Fibroblast of lung (primary cell): ENCODE measurements at regions not wholly inside any gene's neighbourhood (a gene's known extent, or its start where the extent isn't known, plus 50 kb on each side); places are given as distances from the start of the nearest gene placed in this dataset.

Experiments
- DNase-seq, 2 donors: peaks; one replicate each; pipeline versions ENCODE4 v3.0.0 to v3.0.0-alpha.2; 2010; ENCODE audit warnings: low read depth in 2 of 2
- H2AFZ ChIP-seq: 2 replicates; pipeline ENCODE4 v1.5.1; 2012; ENCODE audit warnings: low read length, control low read depth, inconsistent platforms
- H3K27ac ChIP-seq: 2 replicates; pipeline ENCODE4 v1.5.1; 2011; ENCODE audit warnings: low read length, control low read depth; ENCODE audit not compliant: insufficient read depth
- H3K27me3 ChIP-seq: 2 replicates; pipeline ENCODE4 v1.5.1; 2011; ENCODE audit warnings: mild to moderate bottlenecking, low read length; ENCODE audit not compliant: control insufficient read depth, insufficient read depth
- H3K36me3 ChIP-seq: 2 replicates; pipeline ENCODE4 v1.5.1; 2011; ENCODE audit warnings: low read length; ENCODE audit not compliant: control insufficient read depth, insufficient read depth
- H3K4me1 ChIP-seq: 2 replicates; pipeline ENCODE4 v1.5.1; 2011; ENCODE audit warnings: low read length; ENCODE audit not compliant: control insufficient read depth, insufficient read depth; ENCODE audit errors: extremely low read depth
- H3K4me2 ChIP-seq: 2 replicates; pipeline ENCODE4 v1.5.1; 2011; ENCODE audit warnings: low read length, control low read depth; ENCODE audit not compliant: insufficient read depth; ENCODE audit errors: extremely low read depth
- H3K4me3 ChIP-seq, 4 experiments: fragments of 200-600 bp in 1 of 4; sonication (generic) in 1 of 4; replicated peaks in 1 of 4; 2 replicates each; pipeline ENCODE4 v1.5.1; 2011 to 2016; ENCODE audit warnings: low read length in 4 of 4, low read depth in 3 of 4, mild to moderate bottlenecking in 3 of 4, control low read depth in 2 of 4, inconsistent platforms in 1 of 4, mixed read lengths in 1 of 4; ENCODE audit not compliant: insufficient read depth in 1 of 4; ENCODE audit errors: control extremely low read depth in 1 of 4
- H3K79me2 ChIP-seq: 2 replicates; pipeline ENCODE4 v1.5.1; 2012; ENCODE audit warnings: mild to moderate bottlenecking, low read length, inconsistent platforms; ENCODE audit not compliant: control insufficient read depth, insufficient read depth
- H3K9ac ChIP-seq: 2 replicates; pipeline ENCODE4 v1.5.1; 2011; ENCODE audit warnings: mild to moderate bottlenecking, low read length, control low read depth; ENCODE audit not compliant: insufficient read depth
- H3K9me3 ChIP-seq: 2 replicates; pipeline ENCODE4 v1.5.1; 2012; ENCODE audit warnings: low read depth, low read length; ENCODE audit not compliant: control insufficient read depth, insufficient read depth
- H4K20me1 ChIP-seq: 2 replicates; pipeline ENCODE4 v1.5.1; 2011; ENCODE audit warnings: low read length; ENCODE audit not compliant: control insufficient read depth, insufficient read depth; ENCODE audit errors: extremely low read depth
- EZH2 ChIP-seq: IDR thresholded peaks from 2 replicates; pipeline ENCODE4 v1.5.1; 2012; ENCODE audit warnings: low read length, control low read depth, mild to moderate bottlenecking; ENCODE audit errors: missing control alignments
- TF ChIP-seq, protein P1 (sequence below), 2 donors: IDR thresholded peaks in 1 of 2; conservative IDR thresholded peaks in 1 of 2; 1 replicate in 1 of 2; 2 replicates in 1 of 2; pipeline ENCODE4 v1.5.1; 2011 to 2012; ENCODE audit warnings: low read length in 2 of 2, control low read depth in 1 of 2, inconsistent platforms in 1 of 2, low read depth in 1 of 2, mild to moderate bottlenecking in 1 of 2

DNA sequence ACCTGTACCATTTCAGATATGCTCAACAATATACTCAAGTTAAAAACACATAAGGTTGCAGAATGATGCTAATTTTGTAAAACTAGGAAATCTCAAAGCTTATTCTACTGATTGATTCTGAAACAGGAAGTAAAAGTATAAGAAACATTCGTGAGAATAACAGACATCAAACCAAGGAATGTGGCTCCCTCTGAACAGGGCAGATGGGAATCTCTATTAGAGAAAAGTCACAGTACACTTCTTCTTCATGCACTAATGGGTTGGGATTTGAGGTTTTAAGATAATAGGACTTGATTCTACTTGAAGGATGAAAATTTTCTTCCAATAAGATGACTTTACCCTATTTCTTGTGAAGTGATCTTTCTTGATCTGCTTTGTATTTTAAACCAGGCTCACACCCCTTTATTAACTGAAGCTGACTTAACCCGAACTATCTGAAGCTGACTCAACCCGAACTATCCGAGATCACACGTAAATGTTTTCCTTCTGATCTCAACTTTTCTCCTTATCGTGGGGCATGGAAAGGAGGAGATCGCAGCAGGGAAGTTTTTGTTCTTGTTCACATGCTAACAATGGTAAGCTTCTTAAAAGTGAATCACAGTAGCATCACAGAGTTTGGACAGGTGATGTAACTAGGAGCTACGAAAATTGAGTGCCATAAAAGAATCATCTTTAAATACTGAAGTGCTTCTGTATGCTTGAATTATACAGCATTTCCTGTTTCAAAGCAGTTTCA, 363.1 kb upstream of the ZFP42 start:
- Histone ChIP-seq H3K36me3 (no peaks in the 10 kb centered on the region), H3K9ac (no peak overlapping the region), H3K4me1 (no peaks in the 10 kb centered on the region), H3K4me3 (no peak overlapping the region), H3K27me3 (no peaks in the 10 kb centered on the region), H2AFZ (no peak overlapping the region), H3K27ac (no peak overlapping the region), H4K20me1 (no peaks in the 10 kb centered on the region), H3K4me2 (no peak overlapping the region), H3K9me3 (no peaks in the 10 kb centered on the region), H3K79me2 (no peaks in the 10 kb centered on the region)
- no peak for TF ChIP-seq EZH2
- TF ChIP-seq, protein P1, sequence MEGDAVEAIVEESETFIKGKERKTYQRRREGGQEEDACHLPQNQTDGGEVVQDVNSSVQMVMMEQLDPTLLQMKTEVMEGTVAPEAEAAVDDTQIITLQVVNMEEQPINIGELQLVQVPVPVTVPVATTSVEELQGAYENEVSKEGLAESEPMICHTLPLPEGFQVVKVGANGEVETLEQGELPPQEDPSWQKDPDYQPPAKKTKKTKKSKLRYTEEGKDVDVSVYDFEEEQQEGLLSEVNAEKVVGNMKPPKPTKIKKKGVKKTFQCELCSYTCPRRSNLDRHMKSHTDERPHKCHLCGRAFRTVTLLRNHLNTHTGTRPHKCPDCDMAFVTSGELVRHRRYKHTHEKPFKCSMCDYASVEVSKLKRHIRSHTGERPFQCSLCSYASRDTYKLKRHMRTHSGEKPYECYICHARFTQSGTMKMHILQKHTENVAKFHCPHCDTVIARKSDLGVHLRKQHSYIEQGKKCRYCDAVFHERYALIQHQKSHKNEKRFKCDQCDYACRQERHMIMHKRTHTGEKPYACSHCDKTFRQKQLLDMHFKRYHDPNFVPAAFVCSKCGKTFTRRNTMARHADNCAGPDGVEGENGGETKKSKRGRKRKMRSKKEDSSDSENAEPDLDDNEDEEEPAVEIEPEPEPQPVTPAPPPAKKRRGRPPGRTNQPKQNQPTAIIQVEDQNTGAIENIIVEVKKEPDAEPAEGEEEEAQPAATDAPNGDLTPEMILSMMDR (conservative IDR thresholded peaks at IDR 0.05 in 1 of 2, IDR thresholded peaks at IDR 0.05 in 1 of 2; ENCODE audit: low read depth in 1 of 2, low read length in 2 of 2) = no peak
- DNase-seq = peak in 1 of 2 donors; percentile 29

DNA sequence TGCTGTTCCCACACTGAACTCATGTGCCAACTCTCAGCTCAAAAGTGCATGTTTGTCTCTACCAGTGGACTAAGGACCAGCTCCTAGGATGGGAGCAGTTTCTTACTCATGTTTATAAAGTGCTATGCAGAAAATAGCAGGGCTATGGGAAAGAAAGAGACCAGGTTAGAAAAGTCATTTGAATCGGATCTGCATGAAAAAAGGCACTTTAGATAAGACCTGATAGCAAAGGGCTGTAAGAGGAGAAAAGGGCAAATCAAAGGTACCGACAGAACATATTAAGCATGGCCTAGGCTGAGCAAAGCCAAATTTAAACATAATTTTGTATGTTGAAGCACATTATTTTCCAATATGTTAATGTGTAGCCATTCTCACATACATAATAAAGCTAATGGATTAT, 362.3 kb upstream of the ZFP42 start:
- H3K36me3 ChIP-seq = no peaks in the 10 kb centered on the region
- H3K79me2 ChIP-seq = no peaks in the 10 kb centered on the region
- H3K9ac ChIP-seq = no peak overlapping the region
- TF ChIP-seq, protein P1 (conservative IDR thresholded peaks at IDR 0.05 in 1 of 2, IDR thresholded peaks at IDR 0.05 in 1 of 2; ENCODE audit: low read depth in 1 of 2, low read length in 2 of 2) = no peak
- TF ChIP-seq EZH2 = no peak
- H3K4me2 ChIP-seq = no peak overlapping the region
- no peak overlapping the region for H2AFZ ChIP-seq
- H3K4me1 ChIP-seq = no peaks in the 10 kb centered on the region
- H3K4me3 ChIP-seq = no peak overlapping the region
- H4K20me1 ChIP-seq = no peaks in the 10 kb centered on the region
- DNase-seq = no peak
- H3K27me3 ChIP-seq = no peaks in the 10 kb centered on the region
- H3K27ac ChIP-seq = no peak overlapping the region
- H3K9me3 ChIP-seq = no peaks in the 10 kb centered on the region

DNA sequence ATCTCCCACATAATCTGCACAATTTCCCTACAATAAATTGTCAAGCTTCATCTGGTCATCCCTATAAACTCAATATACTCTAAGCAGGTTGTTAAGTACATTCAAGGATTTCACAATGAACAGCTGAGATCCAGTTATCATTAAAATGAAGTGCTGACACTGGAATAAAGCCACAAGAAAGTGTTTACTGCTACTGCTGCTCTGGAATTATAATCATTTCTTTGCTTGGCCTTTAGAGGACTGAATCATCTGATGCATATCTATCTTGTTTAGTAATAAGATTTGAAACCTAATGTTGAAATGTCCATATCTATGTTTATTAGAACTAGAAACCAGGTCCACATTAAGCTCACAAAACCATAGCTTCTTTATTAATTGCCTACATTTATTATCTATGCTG, 338.6 kb upstream of the ZFP42 start:
- no peaks in the 10 kb centered on the region for H3K27me3 ChIP-seq
- H3K27ac ChIP-seq = no peak overlapping the region
- H3K79me2 ChIP-seq = no peaks in the 10 kb centered on the region
- no peak overlapping the region for H3K4me2 ChIP-seq
- no peaks in the 10 kb centered on the region for H4K20me1 ChIP-seq
- H3K4me3 ChIP-seq = no peak overlapping the region
- H2AFZ ChIP-seq = no peak overlapping the region
- H3K36me3 ChIP-seq = no peaks in the 10 kb centered on the region
- no peak for TF ChIP-seq EZH2
- TF ChIP-seq, protein P1 (conservative IDR thresholded peaks at IDR 0.05 in 1 of 2, IDR thresholded peaks at IDR 0.05 in 1 of 2; ENCODE audit: low read depth in 1 of 2, low read length in 2 of 2) = no peak
- DNase-seq = peak; percentile 34 to 80
- no peak overlapping the region for H3K9ac ChIP-seq
- H3K4me1 ChIP-seq = no peaks in the 10 kb centered on the region
- no peaks in the 10 kb centered on the region for H3K9me3 ChIP-seq
